HCT116 (cell line): ENCODE measurements at regions not wholly inside any gene's neighbourhood (a gene's known extent, or its start where the extent isn't known, plus 50 kb on each side); places are given as distances from the start of the nearest gene placed in this dataset.

ENCODE experiments used
- ATAC-seq: fragments of 200-7000 bp; cut with Tn5 transposase; 2 replicates; pipeline ENCODE4 v1.9.1; 2020; ENCODE audit warnings: mild to moderate bottlenecking, moderate library complexity
- BruUV-seq: library from RNA; stranded (reverse); fragments of 400-500 nt; replicated peaks from 2 replicates; lab custom pipeline; 2021; lab: Mats Ljungman, UMichigan
- CTCF ChIA-PET: fragments of 300-600 bp; sonication (Branson Sonifier 250); formaldehyde crosslinking; loops from one replicate; lab custom pipeline; 2021; ENCODE audit warnings: antibody characterized with exemption; lab: Charles Lee
- POLR2A ChIA-PET: fragments of 300-600, 350-600 bp; sonication (Branson Sonifier 250); formaldehyde crosslinking; loops from one replicate; lab custom pipeline; 2021; ENCODE audit warnings: antibody characterized with exemption; lab: Charles Lee
- RAD21 ChIA-PET, 2 experiments: fragments of 300-600 bp; sonication (Branson Sonifier 250); formaldehyde crosslinking; loops; one replicate each; lab custom pipeline; 2023; ENCODE audit warnings: low total read pairs in 2 of 2; ENCODE audit not compliant: uncharacterized antibody in 2 of 2, unreplicated experiment in 2 of 2, low non-redundant PET in 1 of 2; lab: Charles Lee
- DNase-seq: peaks from one replicate; pipeline ENCODE4 v3.0.0-alpha.2; 2010; ENCODE audit warnings: low read depth, low spot score
- H2AFZ ChIP-seq: fragments of 200-600 bp; shearing (Covaris generic), sonication (generic); 2 replicates; pipeline ENCODE4 v1.6.1; 2017; ENCODE audit warnings: low read depth, mixed run types, mixed read lengths, antibody characterized with exemption, low read length; ENCODE audit not compliant: poor library complexity, severe bottlenecking
- H3K27ac ChIP-seq: 2 replicates; pipeline ENCODE4 v1.5.1; 2012; ENCODE audit warnings: low read depth, low read length
- H3K27me3 ChIP-seq: fragments of 200-600 bp; sonication (generic); 2 replicates; pipeline ENCODE4 v1.6.1; 2016; ENCODE audit warnings: mixed run types, low read length, mixed read lengths; ENCODE audit not compliant: insufficient read depth
- H3K36me3 ChIP-seq, 2 experiments: fragments of 200-500 bp in 1 of 2; fragments of 200-600 bp in 1 of 2; sonication (Bioruptor generic) in 1 of 2; sonication (generic) in 1 of 2; 2 replicates each; pipeline versions ENCODE4 v1.5.1 to v1.6.1; 2014 to 2016; ENCODE audit warnings: low read length in 2 of 2, inconsistent platforms in 1 of 2, mixed read lengths in 1 of 2, mixed run types in 1 of 2; ENCODE audit not compliant: insufficient read depth in 2 of 2, control insufficient read depth in 1 of 2
- H3K4me1 ChIP-seq, 2 experiments: fragments of 200-600 bp in 1 of 2; sonication (generic) in 1 of 2; 2 replicates each; pipeline versions ENCODE4 v1.5.1 to v1.6.1; 2012 to 2017; ENCODE audit warnings: low read length in 2 of 2, inconsistent platforms in 1 of 2, mild to moderate bottlenecking in 1 of 2, mixed read lengths in 1 of 2, mixed run types in 1 of 2, moderate library complexity in 1 of 2; ENCODE audit not compliant: insufficient read depth in 2 of 2, control insufficient read depth in 1 of 2
- H3K4me2 ChIP-seq: fragments of 200-600 bp; sonication (generic); 2 replicates; pipeline ENCODE4 v1.6.1; 2017; ENCODE audit warnings: mixed run types, low read length, mixed read lengths
- H3K4me3 ChIP-seq, 2 experiments: fragments of 200-600 bp in 1 of 2; sonication (generic) in 1 of 2; replicated peaks in 1 of 2; 2 replicates each; pipeline ENCODE4 v1.5.1; 2011 to 2016; ENCODE audit warnings: low read length in 2 of 2, control low read depth in 1 of 2, low read depth in 1 of 2, mild to moderate bottlenecking in 1 of 2, mixed read lengths in 1 of 2, mixed run types in 1 of 2
- H3K79me2 ChIP-seq: fragments of 200-600 bp; sonication (generic); 2 replicates; pipeline ENCODE4 v1.6.1; 2017; ENCODE audit warnings: mild to moderate bottlenecking, mixed run types, low read length, moderate library complexity, mixed read lengths; ENCODE audit not compliant: insufficient read depth
- H3K9ac ChIP-seq: fragments of 200-600 bp; sonication (generic); 2 replicates; pipeline ENCODE4 v1.6.1; 2016; ENCODE audit warnings: low read length, mixed read lengths
- H3K9me2 ChIP-seq: fragments of 200-600 bp; sonication (generic), shearing (Covaris generic); 2 replicates; pipeline ENCODE4 v1.6.1; 2017; ENCODE audit warnings: mixed run types, mild to moderate bottlenecking, moderate library complexity; ENCODE audit not compliant: insufficient read depth
- H3K9me3 ChIP-seq, 2 experiments: fragments of 200-500 bp in 1 of 2; fragments of 200-600 bp in 1 of 2; sonication (Bioruptor generic) in 1 of 2; sonication (generic) in 1 of 2; 2 replicates each; pipeline ENCODE4 v1.6.1; 2014 to 2017; ENCODE audit warnings: low read length in 2 of 2, mixed read lengths in 2 of 2, inconsistent platforms in 1 of 2, low read depth in 1 of 2, mild to moderate bottlenecking in 1 of 2, mixed run types in 1 of 2, moderate library complexity in 1 of 2; ENCODE audit not compliant: control insufficient read depth in 1 of 2, insufficient read depth in 1 of 2
- H4K20me1 ChIP-seq: fragments of 200-600 bp; sonication (generic), shearing (Covaris generic); 2 replicates; pipeline ENCODE4 v1.6.1; 2017; ENCODE audit warnings: mixed run types, mild to moderate bottlenecking, moderate library complexity; ENCODE audit not compliant: insufficient read depth
- CBX3 ChIP-seq: IDR thresholded peaks from 2 replicates; pipeline ENCODE4 v1.6.1; 2012; ENCODE audit warnings: low read depth
- CEBPB ChIP-seq: IDR thresholded peaks from 2 replicates; pipeline ENCODE4 v1.6.1; 2012; ENCODE audit warnings: low read depth
- EGR1 ChIP-seq: IDR thresholded peaks from 2 replicates; pipeline ENCODE4 v1.6.1; 2012; ENCODE audit warnings: low read depth
- EZH2 ChIP-seq: fragments of 200-600 bp; sonication (generic); IDR thresholded peaks from 2 replicates; pipeline ENCODE4 v1.6.1; 2017; ENCODE audit warnings: antibody characterized with exemption, mixed run types
- EZH2phosphoT487 ChIP-seq: fragments of 200-600 bp; IDR thresholded peaks from 2 replicates; pipeline ENCODE4 v1.6.1; 2018; ENCODE audit warnings: antibody characterized with exemption, borderline replicate concordance
- FOSL1 ChIP-seq: IDR thresholded peaks from 2 replicates; pipeline ENCODE4 v1.6.1; 2012; ENCODE audit warnings: low read depth
- POLR2A ChIP-seq: IDR thresholded peaks from 2 replicates; pipeline ENCODE4 v1.7.0; 2011; ENCODE audit warnings: borderline replicate concordance; ENCODE audit not compliant: insufficient read depth, insufficient read length; ENCODE audit errors: extremely low read depth
- RAD21 ChIP-seq: IDR thresholded peaks from 2 replicates; pipeline ENCODE4 v1.6.1; 2012; ENCODE audit warnings: low read depth, mild to moderate bottlenecking
- REST ChIP-seq: IDR thresholded peaks from 2 replicates; pipeline ENCODE4 v1.6.1; 2012; ENCODE audit warnings: low read depth
- SIN3A ChIP-seq: IDR thresholded peaks from 2 replicates; pipeline ENCODE4 v1.6.1; 2012; ENCODE audit warnings: low read depth
- SP1 ChIP-seq: IDR thresholded peaks from 2 replicates; pipeline ENCODE4 v1.6.1; 2012; ENCODE audit warnings: low read depth
- TCF7L2 ChIP-seq: IDR thresholded peaks from 2 replicates; pipeline ENCODE4 v1.7.0; 2011; ENCODE audit warnings: borderline replicate concordance, inconsistent platforms; ENCODE audit not compliant: insufficient read depth, insufficient read length; ENCODE audit errors: extremely low read depth
- YY1 ChIP-seq: IDR thresholded peaks from 2 replicates; pipeline ENCODE4 v1.6.1; 2011; ENCODE audit warnings: low read length, low read depth, moderate library complexity, mild to moderate bottlenecking; ENCODE audit not compliant: insufficient replicate concordance; ENCODE audit errors: extremely low read depth
- ZNF274 ChIP-seq: fragments of 200-500 bp; sonication (Bioruptor generic); IDR thresholded peaks from 2 replicates; pipeline ENCODE4 v1.6.1; 2014; ENCODE audit warnings: mild to moderate bottlenecking, low read depth, low read length, inconsistent platforms
- intact Hi-C: fragments of 100-400 bp; cut with micrococcal nuclease; formaldehyde crosslinking; loops from 2 replicates; pipeline ENCODE4 v1.10.0; 2022
- TF ChIP-seq, protein P1 (sequence below): IDR thresholded peaks from 2 replicates; pipeline ENCODE4 v1.6.1; 2011; ENCODE audit warnings: mild to moderate bottlenecking, low read length, moderate library complexity; ENCODE audit not compliant: insufficient replicate concordance; ENCODE audit errors: extremely low read depth
- TF ChIP-seq, protein P2 (sequence below): IDR thresholded peaks from 2 replicates; pipeline ENCODE4 v1.6.1; 2012

DNA sequence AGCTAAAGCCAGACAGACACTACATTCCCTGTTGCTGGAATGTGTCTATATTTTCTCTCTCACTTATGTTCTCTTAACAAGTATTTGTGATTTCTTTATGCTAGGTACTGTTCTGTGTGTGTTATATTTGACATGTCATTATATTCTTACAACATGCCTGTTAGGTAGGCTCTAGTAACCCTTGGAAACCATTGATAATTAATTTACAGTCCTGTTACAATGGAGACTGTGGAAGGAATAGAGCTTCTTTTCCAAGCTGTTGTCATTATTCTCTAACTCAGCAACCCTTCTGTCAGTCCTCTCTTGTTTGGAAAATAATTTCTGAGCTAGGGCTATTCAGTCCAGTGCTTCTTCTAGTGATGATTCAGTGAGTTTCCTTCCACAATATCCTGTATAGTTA lies 419.1 kb upstream of the BOD1L1 start:
- Histone ChIP-seq H3K4me3 (no peak overlapping the region), H4K20me1 (no peaks in the 10 kb centered on the region)

More for the DNA sequence above, 419.1 kb upstream of the BOD1L1 start:
- Histone ChIP-seq H3K9me3 (peaks cover 0 to 3% of the 10 kb centered on the region in 2 experiments; a peak in 2 of 4 replicates), H3K4me2 (no peak overlapping the region), H3K27me3 (no peaks in the 10 kb centered on the region), H3K27ac (no peak overlapping the region), H3K79me2 (no peaks in the 10 kb centered on the region), H3K9me2 (no peaks in the 10 kb centered on the region), H3K9ac (no peak overlapping the region), H2AFZ (no peak overlapping the region), H3K36me3 (no peaks in the 10 kb centered on the region)
- BruUV-seq, result no TSS peak
- ChIA-PET POLR2A (no interaction called here), CTCF (no interaction called here), RAD21 (no interaction called here)
- intact Hi-C loops, result no loop called here
- DNase-seq, result no peak
- no peak for ATAC-seq
- TF ChIP-seq ZNF274 (no peak), EGR1 (no peak), EZH2 (no peak), YY1 (no peak), EZH2phosphoT487 (no peak), RAD21 (no peak), SIN3A (no peak), REST (no peak), CEBPB (no peak), TCF7L2 (no peak), CBX3 (no peak), POLR2A (no peak), SP1 (no peak), FOSL1 (no peak)
- TF ChIP-seq, protein P1, sequence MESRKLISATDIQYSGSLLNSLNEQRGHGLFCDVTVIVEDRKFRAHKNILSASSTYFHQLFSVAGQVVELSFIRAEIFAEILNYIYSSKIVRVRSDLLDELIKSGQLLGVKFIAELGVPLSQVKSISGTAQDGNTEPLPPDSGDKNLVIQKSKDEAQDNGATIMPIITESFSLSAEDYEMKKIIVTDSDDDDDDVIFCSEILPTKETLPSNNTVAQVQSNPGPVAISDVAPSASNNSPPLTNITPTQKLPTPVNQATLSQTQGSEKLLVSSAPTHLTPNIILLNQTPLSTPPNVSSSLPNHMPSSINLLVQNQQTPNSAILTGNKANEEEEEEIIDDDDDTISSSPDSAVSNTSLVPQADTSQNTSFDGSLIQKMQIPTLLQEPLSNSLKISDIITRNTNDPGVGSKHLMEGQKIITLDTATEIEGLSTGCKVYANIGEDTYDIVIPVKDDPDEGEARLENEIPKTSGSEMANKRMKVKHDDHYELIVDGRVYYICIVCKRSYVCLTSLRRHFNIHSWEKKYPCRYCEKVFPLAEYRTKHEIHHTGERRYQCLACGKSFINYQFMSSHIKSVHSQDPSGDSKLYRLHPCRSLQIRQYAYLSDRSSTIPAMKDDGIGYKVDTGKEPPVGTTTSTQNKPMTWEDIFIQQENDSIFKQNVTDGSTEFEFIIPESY, result no peak
- TF ChIP-seq, protein P2, sequence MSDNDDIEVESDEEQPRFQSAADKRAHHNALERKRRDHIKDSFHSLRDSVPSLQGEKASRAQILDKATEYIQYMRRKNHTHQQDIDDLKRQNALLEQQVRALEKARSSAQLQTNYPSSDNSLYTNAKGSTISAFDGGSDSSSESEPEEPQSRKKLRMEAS, result no peak
- TF ChIP-seq, all 23 proteins: peak for 0
- no peaks in the 10 kb centered on the region for H3K4me1 ChIP-seq
